Effector CD8-positive, alpha-beta T cell (primary cell): ENCODE measurements at regions not wholly inside any gene's neighbourhood (a gene's known extent, or its start where the extent isn't known, plus 50 kb on each side); places are given as distances from the start of the nearest gene placed in this dataset.
"Not testable (repeated sequence)": the region's sequence is repeated elsewhere in the genome, so short reads cannot be mapped to it uniquely, and the experiment has no call there.

Experiments used
- DNase-seq: peaks from one replicate; lab custom pipeline; 2025; lab: John Stamatoyannopoulos, UW

DNA sequence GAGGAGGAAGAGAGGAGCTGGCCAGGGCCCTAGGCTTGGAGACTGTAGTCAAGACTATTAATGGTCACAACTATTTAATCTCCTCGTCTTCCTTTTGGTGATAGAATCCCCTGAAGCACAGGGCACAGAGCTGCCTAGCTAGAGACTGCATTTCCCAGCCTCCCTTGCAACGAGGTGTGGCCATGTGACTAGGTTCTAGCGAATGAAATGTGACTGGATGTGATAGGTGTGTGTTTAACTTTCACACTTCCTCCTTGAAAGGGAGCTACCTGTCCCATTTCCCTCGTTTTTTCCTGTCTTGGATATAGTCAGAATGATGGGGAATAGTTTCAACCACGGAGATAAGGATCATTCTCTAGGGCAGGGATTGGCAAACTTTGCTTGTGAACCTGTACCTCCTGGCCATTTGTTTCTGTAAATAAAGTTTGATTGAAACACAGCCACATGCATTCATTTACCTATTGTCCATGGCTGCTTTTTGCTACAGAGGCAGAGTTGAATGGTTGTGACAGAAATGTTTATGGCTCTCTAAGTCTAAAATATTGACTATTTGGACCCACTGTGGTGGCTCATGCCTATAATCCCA is 313.5 kb downstream of the MIAT start:
- DNase-seq, result no peak

DNA sequence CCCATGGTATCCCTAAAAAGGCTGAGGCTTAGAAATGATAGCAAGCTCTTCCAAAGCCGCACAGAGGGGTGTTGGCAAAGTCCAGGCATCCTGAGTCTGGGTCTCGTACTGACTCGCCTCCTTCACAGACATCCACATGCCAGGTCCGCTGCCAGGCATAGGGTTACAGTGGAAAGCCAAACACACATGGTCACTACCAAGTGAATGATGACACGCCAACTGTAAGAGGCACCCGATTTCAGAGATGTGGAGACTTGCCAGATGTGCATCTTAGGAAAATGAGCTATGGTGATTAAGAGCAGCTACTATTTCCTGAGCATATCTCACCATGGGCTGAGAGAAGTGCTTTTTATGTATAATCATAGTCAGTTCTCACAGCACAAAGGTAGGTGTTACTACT is 314.9 kb downstream of the MIAT start:
- no peak for DNase-seq

DNA sequence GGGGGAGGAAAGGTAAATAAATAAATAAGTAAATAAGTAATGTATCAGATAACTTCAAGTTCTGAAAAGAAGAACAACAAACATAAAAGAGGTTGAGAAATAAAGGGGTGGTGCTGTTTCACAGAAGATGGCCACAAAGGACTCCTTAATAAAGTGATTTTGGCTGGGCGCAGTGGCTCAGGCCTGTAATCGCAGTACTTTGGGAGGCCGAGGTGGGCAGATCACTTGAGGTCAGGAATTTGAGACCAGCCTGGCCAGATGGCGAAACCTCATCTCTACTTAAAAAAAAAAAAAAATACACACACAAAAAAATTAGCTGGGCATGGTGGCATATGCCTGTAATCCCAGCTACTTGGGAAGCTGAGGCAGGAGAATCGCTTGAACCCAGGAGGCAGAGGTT is 315.5 kb downstream of the MIAT start:
- DNase-seq, result not testable (repeated sequence)

DNA sequence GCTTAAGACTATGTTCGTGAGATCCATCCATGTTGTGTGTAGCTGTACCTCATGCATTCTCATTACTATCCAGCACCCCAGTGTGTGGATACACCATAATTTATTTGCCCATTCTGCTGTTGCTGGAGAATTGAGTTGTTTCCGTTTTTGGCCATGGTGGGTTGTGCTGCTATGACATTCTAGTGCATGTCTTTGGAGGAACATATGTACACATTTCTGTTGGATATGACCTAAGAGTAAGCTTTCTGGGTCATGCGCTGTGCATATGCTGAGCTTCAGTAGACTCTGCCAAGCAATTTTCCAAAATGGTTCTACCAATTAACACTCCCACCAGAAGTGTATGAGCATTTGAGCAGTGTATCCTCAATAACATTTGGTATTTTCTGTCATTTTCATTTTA is 316.6 kb downstream of the MIAT start:
- no peak for DNase-seq

DNA sequence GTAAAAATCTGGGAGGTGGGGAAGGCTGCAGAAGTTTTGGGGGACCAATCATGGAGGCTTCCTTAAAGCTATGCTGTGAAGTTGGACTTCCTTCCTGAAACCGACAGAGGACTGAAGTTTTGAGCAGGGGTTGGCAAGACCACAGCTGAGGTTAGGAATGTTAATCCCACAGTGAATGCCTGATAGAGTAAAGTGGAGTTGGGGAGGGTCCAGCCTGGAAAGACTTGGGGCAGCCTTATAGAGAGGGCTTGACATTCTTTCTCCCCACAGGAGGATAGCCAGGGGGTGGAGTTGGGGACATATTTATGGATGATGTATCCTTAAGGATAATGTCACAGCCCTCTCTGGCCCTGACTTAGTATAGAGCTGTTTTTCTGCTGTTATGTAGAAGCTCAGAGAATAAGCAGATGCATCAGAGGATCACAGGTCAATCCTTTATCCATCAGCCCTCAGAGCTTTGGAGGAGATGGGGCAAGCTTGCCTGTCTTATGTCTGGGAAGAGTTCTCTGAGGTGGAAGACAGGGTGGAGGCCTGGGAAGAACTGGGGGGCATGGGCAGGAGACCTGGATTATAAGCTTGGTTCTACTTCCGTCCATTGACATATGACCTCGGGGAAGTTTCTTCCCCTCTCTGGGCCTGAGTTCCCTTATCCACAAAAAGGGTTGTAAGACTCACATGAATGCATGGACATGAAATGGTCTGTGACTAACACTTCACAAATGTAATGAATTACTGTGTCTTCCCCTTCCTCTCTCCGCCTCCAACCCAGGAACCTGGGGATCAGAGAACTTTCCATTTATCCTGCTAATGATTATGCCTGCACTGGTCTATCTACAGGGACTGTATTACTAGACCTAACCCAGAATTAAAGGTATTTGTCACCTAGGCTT is 317.8 kb downstream of the MIAT start:
- DNase-seq, result no peak

DNA sequence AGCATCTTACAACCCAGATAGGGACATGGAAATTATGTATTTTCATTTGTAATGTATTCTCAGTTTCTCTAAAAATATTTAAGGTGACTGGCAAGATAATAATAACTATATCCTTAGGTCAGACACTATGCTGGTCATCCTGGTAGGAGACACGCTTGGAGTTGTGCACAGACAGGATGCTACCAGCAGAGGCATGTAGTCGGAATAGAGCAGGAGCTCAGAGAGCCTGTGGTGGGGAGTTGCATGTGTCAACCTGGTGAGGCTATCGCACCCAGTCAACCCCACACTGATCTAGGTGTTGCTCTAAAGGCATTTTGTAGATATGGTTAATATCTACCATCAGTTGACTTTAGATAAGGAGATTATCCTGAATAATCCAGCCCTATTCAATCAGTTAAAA is 318.5 kb downstream of the MIAT start:
- no peak for DNase-seq

DNA sequence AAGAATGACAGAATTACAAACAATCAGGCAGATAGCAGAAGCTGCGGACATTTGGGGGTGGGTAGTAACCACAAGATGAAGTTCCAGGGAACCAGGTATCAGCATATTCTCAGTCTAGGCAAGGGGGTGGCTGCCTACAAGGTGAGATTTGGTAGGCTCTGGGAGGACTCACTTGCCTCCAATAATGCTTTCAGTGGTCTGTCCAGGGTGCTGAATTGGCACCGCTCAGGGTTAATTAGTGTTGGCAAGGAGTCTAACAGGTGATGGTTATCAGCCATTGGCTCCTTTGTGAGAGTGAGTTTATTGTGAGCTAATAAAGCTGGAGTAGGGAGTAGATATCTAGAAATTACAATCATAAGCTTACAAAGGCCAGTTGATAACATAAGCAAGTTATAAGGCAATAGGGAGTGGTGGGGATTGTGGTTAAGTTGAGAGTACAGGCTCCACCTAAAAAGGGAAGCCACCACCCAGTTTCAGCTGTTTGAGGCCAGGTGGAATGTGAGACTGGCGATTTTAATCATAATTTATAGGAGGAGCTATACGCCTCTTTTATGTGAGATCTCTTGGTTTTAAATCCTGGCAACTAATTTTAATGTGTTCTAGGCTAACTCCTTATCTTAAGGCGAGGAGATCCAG is 320.5 kb downstream of the MIAT start:
- DNase-seq, result no peak

DNA sequence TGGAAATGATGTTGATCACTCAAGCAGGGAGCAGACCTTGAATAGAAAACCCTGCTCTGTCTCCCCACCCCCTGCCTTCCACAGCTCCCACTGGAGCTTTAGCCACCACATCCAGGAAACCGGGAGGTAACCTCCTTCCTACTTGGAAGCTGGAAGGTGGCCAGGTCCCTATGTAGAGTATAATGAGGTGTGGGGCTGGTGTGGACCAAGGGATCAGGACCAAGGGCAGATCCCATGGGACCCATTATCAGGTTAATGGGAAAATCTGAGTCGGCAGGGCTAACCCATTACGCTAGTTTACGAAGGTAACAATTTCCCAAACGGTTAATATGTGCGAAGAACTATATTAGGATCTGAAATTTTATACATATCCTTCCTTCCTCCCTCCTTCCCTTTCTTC is 321.9 kb downstream of the MIAT start:
- no peak for DNase-seq

DNA sequence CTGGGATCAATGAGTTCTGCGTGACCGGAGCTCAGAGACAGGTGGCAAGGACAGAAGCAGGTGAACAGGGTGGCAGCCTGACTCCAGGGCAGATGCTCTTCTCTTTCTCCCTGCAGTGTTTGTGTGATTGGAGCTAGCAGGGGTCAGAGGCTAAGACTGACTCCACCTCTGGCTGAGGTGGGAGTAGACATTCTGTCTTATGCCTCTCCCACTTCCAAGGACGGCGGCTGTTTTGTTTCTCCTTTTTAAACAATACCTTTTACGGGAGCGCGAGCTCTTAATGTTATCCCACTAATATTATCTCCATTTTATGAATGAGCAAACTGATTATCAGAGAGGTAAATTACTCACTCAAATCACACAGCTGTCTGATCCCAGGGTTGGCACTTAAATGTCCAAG is 323.7 kb downstream of the MIAT start:
- no peak for DNase-seq

DNA sequence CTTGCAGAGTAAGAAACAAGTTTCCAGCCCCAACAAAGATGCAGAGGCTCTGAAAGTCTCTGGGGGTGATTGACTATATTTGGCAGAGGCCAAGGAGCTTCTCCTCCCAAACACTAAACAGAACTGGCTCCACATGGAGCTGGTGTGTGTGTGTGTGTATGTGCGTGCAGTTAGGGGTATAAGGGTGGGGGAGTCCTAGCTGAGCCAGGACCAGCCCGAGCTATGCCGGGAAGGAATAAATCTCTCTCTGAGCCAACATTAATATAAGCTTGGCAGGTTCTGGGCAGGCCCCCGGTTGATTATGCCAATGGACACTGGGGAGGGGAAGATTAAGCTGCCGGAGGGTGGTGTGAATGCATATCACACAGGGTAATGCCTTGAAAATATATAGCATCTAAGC is 324.2 kb downstream of the MIAT start:
- no peak for DNase-seq

DNA sequence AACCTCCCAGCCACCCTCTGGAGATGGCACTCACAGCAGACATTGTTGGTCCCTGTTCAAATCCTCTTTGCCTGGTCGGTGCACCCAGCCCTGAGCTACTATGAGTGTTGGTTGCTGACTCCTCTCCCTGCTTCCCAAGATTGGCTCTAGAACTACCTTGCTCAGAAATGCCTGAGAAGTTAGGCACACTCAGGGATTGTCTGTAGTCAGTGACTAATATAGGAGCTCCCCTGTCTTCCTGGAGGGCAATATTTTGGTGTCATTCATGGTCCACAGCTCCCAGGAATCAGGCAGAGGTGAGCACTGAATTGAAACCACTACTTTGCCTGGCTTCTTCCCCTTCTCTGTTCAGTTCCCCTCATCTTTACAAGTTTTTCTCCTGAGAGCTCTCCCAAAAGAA is 325.9 kb downstream of the MIAT start:
- DNase-seq, result no peak

DNA sequence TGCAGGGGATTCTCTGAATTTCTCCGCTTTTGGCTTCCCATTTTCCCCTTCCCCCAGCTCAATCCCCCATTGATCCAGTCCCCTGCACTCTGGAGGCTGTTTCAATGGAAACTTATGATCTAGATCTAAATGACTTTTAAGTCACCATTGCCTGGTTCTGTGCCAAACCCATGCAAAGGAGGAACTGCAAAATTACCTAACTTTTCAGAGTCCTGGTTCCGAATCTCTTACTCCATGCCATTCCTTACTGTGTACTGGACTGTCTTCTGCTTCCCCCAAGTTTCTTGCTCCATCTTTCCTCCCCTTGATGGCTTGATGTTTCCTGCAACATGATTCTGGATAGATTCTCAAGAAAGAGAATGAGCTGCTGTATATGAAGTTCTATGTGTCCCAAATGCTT is 327.8 kb downstream of the MIAT start:
- no peak for DNase-seq

DNA sequence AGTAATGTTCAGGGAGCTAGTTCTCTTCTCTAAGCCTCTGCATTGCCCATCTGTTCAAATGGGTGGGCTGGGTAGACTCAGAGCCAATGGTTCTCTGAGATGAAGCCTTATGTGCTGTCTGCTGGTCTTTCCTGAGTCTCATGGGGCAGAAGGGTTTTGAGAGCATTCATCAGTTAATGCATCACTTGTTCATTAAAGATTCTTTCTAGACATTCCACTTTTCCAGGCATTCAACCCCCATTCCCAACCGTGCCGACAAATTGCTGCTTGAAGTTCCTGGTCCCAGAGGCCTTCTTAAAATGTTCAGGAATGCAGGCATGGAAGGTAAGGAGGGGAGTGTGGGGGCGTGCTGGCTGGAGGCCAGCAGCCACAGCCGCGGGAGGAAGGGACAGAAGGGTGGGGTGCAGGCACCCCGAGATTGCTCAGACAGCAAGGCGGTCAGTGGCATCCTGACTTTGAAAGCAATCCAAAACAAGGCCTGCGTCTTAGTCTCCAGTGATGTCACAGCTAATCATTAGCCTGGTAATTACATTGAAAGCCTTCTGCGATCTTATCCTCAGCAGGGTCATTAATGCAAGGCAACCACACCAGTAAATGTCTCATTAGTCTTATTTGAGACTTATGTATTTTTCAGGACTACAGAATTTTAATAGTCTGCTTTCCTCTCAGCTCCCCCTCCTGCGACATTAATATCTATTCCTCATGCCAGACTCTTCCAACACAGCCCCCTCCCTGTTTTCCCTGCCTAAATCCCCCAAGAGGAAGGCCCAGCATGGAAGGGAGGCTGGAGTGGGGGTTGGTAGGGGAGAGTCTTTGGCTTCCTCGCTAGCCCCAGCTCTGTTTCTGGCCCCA is 328.8 kb downstream of the MIAT start:
- no peak for DNase-seq

DNA sequence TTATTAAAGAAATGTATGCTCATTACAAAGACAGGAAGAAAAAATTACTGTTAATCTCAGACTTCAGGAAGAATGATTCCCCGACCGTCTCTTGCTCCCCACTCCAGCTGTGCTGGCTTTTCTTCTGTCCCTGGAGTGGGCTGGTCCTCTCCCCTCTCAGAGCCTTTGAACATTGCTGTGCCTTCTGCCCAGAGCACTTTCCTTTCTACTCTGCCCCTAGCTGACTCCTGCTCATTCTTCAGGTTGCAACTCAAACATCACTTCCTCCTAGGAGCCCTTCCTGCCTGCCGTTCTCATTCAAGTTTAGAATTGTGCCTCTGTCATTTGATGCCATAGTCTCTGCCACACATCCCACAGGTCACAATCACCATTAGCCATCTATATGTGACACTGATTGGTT is 329.5 kb downstream of the MIAT start:
- no peak for DNase-seq

DNA sequence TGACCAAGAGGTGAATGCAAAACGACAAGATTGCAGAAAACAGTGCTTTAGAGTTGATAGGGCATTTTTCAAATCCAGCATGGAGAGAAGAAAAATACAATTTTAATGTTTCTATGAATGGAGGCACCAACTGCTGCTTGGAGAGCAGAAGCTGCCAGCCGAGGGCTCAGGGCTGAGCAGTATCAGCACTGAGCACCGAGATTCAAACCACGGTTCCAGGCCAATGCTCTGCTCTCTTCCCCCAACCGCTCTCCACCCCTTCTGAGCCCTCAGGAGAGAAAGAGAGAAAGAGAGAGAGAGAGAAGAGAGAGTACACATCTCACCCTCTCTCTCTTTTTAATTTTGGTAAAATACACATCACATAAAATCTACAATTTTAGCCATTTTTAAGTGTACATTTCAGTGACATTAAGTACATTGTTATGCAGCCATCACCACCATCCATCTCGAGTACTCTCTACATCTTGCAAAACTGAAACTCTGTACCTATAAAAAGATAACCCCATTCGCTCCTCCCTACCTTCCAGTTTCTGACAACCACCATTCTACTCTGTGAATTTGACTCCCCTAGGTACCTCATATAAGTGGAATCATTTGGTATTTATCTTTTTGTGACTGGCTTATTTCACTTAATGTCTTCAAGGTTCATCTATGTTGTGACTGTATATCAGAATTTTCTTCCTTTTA is 333.3 kb downstream of the MIAT start:
- no peak for DNase-seq

DNA sequence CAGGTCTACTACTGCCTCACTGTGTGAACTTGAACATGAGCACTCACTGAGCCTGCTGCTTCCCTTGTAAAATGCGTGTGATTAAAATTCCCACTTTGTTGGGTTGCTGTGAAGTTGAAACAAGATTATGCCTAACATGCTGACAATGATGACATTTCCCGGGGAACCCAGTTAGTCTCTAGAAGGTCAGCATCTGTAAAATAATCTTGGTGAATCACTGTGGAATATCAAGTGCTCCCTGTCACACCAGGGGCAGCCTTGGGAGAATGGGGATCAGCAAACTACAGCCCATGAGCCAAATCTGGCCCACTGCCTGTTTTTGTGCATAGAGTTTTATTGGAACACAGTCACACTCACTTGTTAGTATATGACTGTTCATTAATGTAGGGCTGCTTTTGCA is 335.2 kb downstream of the MIAT start:
- no peak for DNase-seq

DNA sequence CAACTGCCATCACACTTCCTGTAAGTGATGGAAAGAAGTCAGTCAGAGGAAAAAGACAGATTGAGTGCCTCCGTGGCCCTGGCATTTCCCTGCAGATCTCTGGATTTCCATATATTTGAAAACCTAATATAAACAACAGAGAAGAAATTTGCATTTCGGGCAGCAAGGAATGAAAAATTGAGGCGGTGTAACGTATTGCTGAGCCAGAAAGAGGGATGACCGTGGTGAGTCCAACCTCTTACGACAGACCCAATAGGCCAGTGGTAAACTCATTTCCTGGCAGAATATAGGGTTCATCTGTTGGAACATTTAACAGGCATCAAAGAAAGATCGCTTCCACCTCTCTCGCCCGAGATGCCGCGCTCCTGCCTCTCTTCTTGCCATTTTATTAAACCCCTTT is 336.5 kb downstream of the MIAT start:
- DNase-seq, result no peak

DNA sequence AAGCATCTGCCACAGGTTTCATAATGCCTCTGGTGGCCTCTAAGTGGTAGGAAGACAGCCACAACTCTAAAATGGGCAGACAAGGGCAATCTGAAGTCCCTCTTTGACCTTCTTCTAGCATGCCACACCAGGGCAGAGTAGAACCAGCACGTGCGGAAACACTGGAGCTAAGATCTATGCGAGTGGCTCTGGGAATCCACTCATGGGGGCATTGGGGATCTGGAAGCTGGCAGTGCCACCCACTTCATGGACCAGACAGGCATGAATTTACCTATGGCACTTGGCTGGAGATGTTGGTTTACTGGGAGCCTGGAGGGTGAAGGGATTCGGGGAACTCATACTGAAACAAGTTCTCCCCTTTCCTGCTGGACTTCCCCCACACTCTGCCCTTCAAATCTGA is 337.4 kb downstream of the MIAT start:
- DNase-seq, result no peak

DNA sequence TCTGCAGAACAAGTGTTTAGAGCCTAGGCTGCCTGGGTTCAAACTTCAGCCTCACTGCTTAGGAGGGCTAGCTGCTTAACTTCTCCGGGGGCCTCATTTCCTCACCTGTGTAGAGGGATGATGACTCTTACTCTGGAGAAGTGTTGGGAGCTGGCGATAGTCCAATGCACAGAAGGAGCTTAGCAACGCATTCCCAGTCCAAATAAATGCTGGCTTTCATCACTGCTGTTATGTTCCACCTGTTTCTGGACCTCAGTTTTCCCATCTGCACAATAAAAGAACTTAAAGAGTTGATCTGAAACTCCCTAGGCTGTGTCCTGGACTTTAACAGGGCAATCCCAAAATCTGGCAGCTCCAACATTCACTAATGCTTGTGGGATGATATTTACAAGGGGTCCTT is 337.8 kb downstream of the MIAT start:
- DNase-seq, result no peak

DNA sequence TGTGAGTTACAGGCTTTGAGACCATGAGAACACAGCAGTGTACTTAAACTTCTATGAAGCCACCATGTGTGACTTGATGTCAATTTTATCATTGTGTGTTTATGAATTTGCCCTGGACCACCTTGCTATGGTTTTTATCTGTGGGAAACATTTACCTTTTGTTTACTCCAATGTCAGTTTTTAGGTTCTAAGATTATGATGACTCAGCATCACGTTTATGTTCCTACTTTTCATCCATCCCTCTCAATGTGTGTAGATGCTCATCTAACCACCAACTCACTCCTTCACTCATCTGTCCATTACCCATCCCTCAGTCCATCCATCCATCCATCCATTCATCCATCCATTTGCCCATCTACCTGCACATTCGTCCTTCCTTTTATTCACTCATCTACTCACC is 338.8 kb downstream of the MIAT start:
- no peak for DNase-seq

DNA sequence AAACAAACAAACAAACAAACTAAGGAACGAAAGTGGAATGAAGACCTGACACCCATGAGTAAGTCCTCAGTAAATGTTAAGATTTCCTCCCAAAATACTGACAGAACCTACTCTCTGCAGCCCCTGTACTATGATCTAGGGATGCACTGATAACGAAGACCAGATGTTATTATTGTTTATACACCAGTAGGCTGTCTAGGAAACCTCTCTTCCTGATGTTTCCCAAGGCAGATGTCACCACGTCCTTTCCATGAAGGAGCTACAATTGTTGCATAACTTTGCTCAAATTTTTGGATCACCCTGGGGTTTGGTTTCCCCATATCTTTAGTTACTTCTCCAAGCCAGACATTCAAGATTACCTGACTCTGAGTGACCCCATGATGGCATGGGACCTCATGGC is 340.7 kb downstream of the MIAT start:
- no peak for DNase-seq

DNA sequence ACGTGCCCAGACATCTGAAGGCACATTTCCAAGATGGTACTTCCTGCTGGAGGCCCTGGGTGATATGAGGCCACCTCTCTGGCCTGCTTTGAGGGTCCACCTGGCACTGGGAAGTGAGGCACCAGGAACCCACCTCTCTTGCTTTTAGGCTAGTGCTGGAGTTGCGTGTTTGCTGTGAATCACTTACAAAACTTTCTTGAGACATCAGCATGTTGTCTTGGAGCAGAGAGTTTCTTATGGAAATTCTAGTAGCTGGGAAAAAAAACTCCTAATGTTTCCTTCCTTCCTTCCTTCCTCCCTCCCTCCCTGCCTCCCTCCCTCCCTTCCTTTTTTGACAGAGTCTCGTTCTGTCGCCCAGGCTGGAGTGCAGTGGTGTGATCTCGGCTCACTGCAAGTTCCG is 341.3 kb downstream of the MIAT start:
- no peak for DNase-seq
